ENCODE measurements at regions not wholly inside any gene's neighbourhood (a gene's known extent, or its start where the extent isn't known, plus 50 kb on each side); places are given as distances from the start of the nearest gene placed in this dataset.

DNA sequence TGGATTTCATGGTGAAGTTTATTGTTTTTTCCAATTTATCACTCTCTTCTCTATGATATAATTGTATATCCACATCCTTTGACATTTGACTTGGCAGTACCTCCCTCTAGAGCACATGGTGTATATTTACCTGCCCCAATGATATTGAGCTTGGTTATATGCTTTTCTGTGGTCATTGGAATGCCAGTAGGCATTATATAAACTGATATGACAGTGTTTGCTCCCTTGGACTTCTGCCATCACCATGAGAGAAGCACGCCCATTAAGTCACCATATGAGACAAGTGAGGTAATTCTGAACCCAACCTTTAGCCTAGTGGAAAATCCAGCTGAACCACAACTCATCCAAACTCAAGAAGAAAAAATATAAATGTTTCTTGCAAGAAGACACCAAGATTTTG is 2761.5 kb downstream of the ARAP2 start (continued):
- TF ChIP-seq SUZ12 (IDR thresholded peaks at IDR 0.05; ENCODE audit: low read length), result no peak
- no peak for TF ChIP-seq SIRT6 (IDR thresholded peaks at IDR 0.05; ENCODE audit: low read length)
- no peak for TF ChIP-seq BACH1 (IDR thresholded peaks at IDR 0.05; ENCODE audit: low read length)
